Glutamatergic neuron (in vitro differentiated cells): ENCODE measurements at regions not wholly inside any gene's neighbourhood (a gene's known extent, or its start where the extent isn't known, plus 50 kb on each side); places are given as distances from the start of the nearest gene placed in this dataset.

Experiments used
- DNase-seq: peaks from one replicate; pipeline ENCODE4 v3.0.0; 2022
- H3K27ac Mint-ChIP-seq: one replicate; pipeline ENCODE4 v1.8.0; 2020; ENCODE audit warnings: mild to moderate bottlenecking, mixed read lengths, inconsistent platforms; ENCODE audit not compliant: unreplicated experiment
- H3K27me3 Mint-ChIP-seq: one replicate; pipeline ENCODE4 v1.8.0; 2020; ENCODE audit warnings: mild to moderate bottlenecking, moderate library complexity, mixed read lengths, inconsistent platforms; ENCODE audit not compliant: unreplicated experiment
- H3K36me3 Mint-ChIP-seq: one replicate; pipeline ENCODE4 v1.8.0; 2020; ENCODE audit warnings: mild to moderate bottlenecking, mixed read lengths, inconsistent platforms; ENCODE audit not compliant: unreplicated experiment
- H3K4me1 Mint-ChIP-seq: one replicate; pipeline ENCODE4 v1.8.0; 2020; ENCODE audit warnings: mild to moderate bottlenecking, low read depth, mixed read lengths, inconsistent platforms; ENCODE audit not compliant: unreplicated experiment
- H3K4me3 Mint-ChIP-seq: one replicate; pipeline ENCODE4 v1.8.0; 2020; ENCODE audit warnings: mild to moderate bottlenecking, mixed read lengths, inconsistent platforms; ENCODE audit not compliant: unreplicated experiment
- H3K9me3 Mint-ChIP-seq: one replicate; pipeline ENCODE4 v1.8.0; 2020; ENCODE audit warnings: mild to moderate bottlenecking, moderate library complexity, mixed read lengths, inconsistent platforms; ENCODE audit not compliant: unreplicated experiment
- CTCF ChIP-seq: fragments of 200-600 bp; sonication (generic); IDR thresholded peaks from one replicate; pipeline ENCODE4 v1.5.0; 2021; ENCODE audit not compliant: partially characterized antibody, unreplicated experiment

- no peak overlapping the region for H3K27ac Mint-ChIP-seq
- no peaks in the 10 kb centered on the region for H3K9me3 Mint-ChIP-seq
- no peak overlapping the region for H3K4me3 Mint-ChIP-seq
- no peak for DNase-seq
- H3K36me3 Mint-ChIP-seq, result no peaks in the 10 kb centered on the region
- TF ChIP-seq CTCF, result no peak
- no peaks in the 10 kb centered on the region for H3K4me1 Mint-ChIP-seq
- no peaks in the 10 kb centered on the region for H3K27me3 Mint-ChIP-seq
Observed at GRCh38 chr3:6204891-6205290, 656.0 kb upstream of the GRM7 start.

DNA sequence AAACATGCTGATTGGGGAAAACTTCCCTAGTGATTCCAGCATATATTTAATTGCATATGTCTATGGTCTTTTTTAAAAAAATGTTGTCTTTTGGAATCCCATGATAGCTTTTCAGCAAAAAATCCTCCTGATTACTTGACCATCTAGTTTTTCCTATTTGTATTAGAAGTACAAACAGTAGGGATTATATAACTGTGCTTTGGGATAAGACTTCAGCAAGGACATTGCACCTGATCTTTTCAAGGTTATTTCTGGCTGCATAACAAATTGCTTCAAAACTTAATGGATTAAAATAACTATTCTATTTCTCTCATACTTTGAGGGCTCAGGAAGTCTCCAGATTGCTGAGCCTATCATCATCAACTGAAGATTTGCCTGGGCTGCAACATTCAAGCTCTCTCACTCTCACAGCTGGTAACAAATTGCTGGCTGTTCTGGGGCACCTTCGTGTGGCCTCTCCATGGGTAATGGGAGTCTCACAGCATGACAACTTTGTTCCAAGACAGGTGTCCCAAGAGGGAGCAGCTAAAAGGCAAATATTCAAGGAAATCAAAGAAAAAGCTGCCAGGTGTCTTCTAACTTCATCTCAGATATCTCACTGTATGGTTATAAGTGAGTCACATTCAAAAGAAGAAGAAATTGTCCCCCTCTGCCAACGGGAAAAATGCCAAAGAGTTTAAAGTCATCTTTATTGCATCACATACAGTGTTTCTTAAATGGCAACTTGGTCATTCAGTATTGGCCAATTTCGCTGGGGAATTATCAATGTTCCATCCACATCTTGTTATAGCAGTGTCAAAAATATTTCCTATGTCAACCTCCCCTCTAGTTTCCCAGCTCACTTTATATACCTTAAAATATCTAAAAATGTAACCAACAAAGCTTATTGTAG is 644.5 kb upstream of the GRM7 start:
- no peaks in the 10 kb centered on the region for H3K9me3 Mint-ChIP-seq
- H3K27ac Mint-ChIP-seq, result no peak overlapping the region
- H3K27me3 Mint-ChIP-seq, result no peaks in the 10 kb centered on the region
- no peak overlapping the region for H3K4me3 Mint-ChIP-seq
- TF ChIP-seq CTCF, result no peak
- no peaks in the 10 kb centered on the region for H3K36me3 Mint-ChIP-seq
- no peak for DNase-seq
- H3K4me1 Mint-ChIP-seq, result no peaks in the 10 kb centered on the region

- Mint-ChIP-seq H3K36me3 (no peaks in the 10 kb centered on the region), H3K4me1 (no peaks in the 10 kb centered on the region), H3K27me3 (no peaks in the 10 kb centered on the region), H3K9me3 (no peaks in the 10 kb centered on the region), H3K27ac (no peak overlapping the region), H3K4me3 (no peak overlapping the region)
- no peak for DNase-seq
- TF ChIP-seq CTCF, result no peak
Observed at GRCh38 chr3:6220447-6220846, 640.5 kb upstream of the GRM7 start.

GRCh38 chr3:6222069-6222468 is 638.8 kb upstream of the GRM7 start:
- Mint-ChIP-seq H3K27ac (no peak overlapping the region), H3K36me3 (no peaks in the 10 kb centered on the region), H3K4me3 (no peak overlapping the region), H3K27me3 (no peaks in the 10 kb centered on the region), H3K4me1 (no peaks in the 10 kb centered on the region), H3K9me3 (no peaks in the 10 kb centered on the region)
- TF ChIP-seq CTCF, result no peak
- no peak for DNase-seq

DNA sequence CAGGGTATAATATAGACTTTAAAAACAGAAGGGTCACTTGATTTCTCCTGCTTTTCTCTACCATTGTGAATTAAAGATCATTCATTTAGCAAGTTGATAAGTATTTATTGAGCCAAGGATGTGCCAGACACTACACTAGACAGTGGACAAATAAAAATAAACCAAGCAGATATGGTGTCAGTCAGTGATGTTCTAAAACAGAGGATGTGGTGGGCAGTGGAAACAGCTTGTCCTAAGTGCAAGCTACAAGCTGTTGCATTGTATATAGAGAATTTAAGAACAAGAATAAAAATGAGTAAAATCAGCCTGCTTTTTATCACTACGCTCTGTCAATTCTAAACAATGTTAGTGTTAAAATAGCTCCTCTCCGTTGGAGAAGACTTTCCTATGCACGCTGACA is 637.3 kb upstream of the GRM7 start:
- no peak for TF ChIP-seq CTCF
- Mint-ChIP-seq H3K36me3 (no peaks in the 10 kb centered on the region), H3K27ac (no peak overlapping the region), H3K9me3 (no peaks in the 10 kb centered on the region), H3K4me1 (no peaks in the 10 kb centered on the region), H3K4me3 (no peak overlapping the region), H3K27me3 (no peaks in the 10 kb centered on the region)
- DNase-seq, result no peak
